Germinal center (tissue), 1 donor: ENCODE measurements at regions not wholly inside any gene's neighbourhood (a gene's known extent, or its start where the extent isn't known, plus 50 kb on each side); places are given as distances from the start of the nearest gene placed in this dataset.

Source experiments
- DNase-seq: peaks from one replicate; pipeline ENCODE4 v3.0.0; 2012; ENCODE audit warnings: mixed read lengths, low spot score

DNA sequence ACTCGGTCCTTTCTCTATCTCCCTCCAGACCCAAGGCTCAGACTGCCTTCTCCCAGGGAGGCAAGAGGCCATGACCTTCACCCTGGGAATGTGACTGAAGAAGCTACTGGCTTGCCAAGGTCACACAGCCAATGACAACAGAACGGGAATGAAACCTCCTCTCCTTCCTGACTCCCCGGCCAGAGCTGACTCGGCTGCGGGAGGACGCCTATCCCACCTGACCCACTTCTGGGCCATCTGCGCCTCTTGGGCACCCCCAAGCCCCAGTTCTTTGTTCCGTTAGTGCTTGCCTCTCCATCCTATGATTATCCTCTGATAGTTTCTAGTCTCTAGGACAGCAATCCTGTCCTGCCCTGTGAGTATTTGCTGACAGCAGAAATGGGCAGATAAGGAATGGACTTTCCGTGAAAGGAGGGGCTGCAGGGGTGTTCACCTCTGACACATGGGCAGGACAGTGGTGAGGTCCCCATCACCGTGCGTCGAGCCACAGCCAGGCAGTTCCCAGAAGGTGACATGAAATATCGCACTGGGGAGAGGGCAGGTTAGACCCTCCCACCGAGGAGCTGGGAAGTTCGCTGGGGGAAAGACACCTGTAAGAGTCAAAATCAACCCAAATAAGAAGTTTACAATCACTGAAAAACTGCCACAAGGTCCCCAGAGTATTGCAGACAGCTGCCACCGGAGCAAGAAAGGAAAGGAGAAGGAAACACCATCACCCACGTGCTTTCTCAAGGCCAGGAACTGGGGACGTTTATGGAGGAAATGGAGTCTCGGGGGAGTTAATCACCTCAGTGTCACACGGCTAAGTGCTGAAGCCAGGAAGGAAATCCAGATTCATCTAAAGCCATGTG lies 63.0 kb downstream of the INSIG1 start:
- DNase-seq = peak; percentile 55

GRCh38 chr7:155361346-155361680 lies 63.6 kb downstream of the INSIG1 start:
- no peak for DNase-seq

DNA sequence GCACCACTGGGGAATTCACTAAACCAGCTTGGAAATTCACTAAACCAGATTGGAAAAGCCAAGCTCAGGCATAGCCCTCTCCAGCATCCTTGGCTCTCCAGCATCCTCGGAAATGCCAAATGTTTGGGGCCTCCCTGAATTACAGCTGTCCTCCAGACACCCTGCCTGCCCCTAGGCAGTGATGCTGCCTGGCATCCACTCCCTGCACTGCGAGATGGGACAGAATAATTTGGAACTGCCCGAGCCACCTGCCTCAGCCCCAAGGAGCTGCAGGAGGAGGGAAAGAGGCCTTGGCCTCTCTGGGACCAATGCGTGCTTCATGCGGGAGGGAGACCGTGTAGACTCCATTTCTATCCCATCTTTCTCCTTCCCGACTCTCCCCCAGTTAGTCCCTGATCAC lies 64.3 kb downstream of the INSIG1 start:
- DNase-seq = no peak

GRCh38 chr7:155362380-155363145 lies 64.9 kb downstream of the INSIG1 start:
- no peak for DNase-seq

GRCh38 chr7:155363146-155363539 lies 65.5 kb downstream of the INSIG1 start:
- no peak for DNase-seq

DNA sequence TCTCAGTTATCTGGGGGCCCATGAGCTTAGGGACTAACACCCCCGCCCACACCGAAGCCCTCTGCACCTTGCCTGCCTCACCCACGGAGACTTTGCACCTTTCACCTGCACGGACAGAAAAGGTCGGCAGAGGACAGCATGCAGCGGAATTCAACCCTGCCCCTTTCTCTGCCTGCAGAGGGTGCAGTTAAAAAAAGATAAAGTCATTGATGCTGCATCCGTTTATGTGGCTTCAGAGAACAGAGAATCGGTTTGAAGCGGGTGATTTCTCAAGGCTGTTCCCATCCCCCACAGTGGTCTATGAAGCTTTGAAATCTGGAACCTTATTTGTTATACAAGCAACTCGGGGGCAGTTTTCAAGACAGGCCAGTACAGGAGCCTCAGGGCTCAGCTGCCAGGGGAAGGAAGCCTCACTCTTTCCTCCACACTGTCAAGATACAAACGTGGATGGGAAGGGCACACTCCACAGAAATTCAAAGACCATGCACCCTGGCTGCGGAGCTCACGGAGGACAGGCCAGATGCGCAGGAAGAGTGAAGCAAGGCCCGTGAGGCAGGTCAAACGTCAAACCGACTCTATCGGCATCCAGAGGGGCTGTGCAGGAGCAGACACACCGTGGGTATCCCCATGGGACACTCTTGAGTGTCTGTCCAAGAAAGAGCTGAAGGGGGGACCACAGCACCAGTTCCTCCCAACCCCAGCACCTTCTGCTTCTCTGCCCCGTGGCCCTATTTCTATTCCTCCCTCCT lies 66.3 kb downstream of the INSIG1 start:
- no peak for DNase-seq

DNA sequence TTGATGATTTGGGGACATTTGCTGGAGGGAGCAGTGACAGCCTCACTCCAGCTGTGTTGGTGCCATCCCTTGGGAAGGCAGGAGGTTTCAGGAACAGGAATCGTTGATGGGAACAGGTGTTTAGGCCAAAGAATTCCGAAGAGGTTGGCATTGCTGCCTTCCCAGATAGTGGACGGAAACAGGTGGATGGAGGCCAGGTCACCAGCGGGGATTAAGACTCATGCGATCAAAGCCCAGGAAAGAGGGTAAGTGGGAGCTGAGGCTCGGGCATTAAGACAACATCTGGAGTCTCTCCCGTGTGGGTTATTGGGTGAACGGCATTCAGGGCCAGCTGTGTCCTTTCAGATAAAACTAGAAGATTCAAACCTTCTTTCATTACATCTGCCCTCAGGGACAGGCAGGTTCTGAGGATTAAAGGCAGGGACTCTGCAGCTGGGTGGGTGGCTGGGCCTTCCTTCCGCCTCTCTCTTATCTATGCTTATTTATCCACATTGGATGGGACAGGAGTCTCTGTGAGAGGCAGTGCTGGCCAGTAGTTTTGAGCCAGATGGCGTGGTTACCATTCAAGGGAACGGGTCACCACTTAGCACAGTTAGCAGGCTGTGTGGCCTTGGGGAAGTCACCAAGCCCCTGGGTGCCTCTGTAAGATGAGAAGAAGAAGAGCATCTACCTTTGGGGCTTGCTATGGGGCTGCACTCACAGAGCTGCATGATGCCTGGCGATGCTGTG lies 67.6 kb downstream of the INSIG1 start:
- no peak for DNase-seq

- DNase-seq = no peak
Measured at GRCh38 chr7:155368894-155369600, 71.4 kb downstream of the INSIG1 start.

DNA sequence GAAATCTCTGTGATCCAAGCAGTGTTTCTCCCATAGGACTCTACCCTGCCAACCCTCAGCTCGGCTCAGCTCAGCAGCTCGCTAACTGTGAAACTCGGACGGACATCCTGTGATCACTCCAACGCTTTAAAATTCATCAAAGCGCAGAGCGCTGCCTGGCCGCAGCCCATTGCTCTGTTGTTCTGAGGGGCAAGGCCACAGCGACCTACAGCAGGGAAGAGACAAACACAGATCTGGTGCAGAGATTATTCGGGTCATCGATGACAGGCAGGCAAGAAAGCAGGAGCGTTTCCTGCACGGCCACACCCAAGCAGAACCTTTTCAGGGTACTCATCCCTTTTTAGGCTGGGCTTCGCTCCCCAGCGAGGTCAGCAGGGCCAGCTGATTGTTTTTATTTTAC lies 72.1 kb downstream of the INSIG1 start:
- DNase-seq = no peak

- no peak for DNase-seq
Measured at GRCh38 chr7:155371331-155371883, 73.7 kb downstream of the INSIG1 start.

GRCh38 chr7:155371884-155372781 lies 74.5 kb downstream of the INSIG1 start:
- DNase-seq = peak; percentile 58

- DNase-seq = no peak
Measured at GRCh38 chr7:155372782-155373358, 75.2 kb downstream of the INSIG1 start.

DNA sequence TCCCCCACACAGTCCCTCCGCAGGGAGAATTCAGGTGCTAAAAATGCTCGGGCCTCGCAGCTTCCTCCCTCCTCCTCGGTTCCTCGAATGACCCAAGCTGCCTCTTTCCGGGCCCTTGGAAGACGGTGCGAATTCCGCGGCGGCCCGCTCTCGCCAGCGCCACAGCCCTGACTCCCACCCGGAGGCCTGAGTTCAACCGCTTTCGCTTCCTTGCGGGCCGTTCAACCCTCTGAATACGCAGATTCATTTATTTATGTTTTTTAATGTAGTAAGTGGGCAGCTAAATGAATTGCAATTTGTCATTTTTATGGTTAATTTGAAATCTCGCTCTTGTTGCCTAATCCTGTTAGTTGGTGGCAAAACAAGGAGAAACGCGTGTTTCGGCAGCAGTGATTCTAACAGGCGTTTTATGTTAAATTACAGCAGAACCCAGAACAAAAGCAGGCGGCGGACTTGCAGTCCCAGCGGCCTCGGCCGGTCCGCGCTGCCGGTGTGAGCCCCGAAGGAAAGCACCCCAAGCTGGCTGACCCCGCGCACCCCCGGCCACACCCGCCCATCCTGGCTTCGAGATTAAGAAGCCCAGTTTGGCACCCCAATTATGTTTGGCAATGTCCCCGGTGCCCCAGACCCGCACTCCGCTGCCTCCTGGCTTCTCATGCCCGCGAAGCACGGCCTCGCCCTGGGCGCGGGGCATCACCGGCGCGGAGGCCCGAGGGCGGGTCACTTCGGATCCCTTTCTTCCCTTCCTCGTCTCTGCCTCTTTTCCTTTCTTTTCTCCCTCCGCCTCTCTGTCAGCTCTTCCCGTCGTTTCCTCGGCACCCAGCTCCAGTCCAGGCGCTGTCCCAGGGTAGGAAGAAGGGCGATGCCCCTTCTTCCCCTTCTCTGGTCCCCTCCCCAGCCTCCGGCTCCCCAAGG lies 75.9 kb downstream of the INSIG1 start:
- DNase-seq = no peak

GRCh38 chr7:155374276-155375252 lies 76.9 kb downstream of the INSIG1 start:
- DNase-seq = no peak

DNA sequence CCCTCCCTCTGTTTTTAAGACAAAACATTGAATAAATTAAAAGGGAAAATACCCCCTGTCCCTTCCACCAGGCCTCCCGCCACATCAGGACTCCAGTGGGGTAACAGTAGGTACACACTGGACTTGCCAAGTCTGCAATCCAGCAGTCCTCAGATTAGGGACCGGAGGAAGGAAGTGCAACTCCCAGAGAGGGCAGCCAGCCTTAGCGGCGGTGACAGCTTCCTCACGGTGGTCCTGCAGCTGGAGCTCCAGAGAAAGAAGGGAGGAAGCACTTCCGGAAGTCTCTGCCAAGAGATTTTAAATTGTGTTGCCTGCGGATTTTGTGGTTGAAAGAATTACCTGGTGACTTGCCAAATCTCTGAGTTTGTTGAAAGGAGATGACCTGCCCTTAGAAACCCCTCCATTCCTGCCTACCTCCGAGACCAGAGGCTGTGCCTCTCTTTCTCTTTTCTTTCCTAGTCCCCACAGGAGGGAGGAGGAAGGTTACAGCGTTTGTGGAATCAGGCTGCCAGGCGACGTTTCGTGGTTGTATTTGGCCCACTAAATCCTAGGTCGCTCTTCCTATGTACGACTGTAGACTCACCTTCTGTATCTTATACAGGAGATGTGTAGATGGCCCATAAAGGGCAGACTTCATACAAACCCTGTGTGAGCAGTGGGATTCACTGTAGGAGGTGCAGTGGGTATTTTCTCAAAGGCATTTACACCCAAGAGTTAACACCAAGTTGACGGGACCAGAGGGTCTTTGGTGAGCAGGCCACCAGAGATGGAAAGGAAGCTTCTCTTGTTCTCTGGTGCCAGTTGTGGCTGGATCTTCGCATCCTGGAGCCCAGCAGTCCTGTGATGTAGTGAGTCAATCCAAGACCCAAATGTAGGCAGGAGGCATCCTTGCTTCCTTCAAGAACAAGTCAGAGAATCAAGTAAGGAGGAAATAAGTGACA lies 77.9 kb downstream of the INSIG1 start:
- no peak for DNase-seq
